Peyer's patch (tissue), 4 donors: ENCODE measurements at regions not wholly inside any gene's neighbourhood (a gene's known extent, or its start where the extent isn't known, plus 50 kb on each side); places are given as distances from the start of the nearest gene placed in this dataset.

Experiments
- DNase-seq, 3 donors: peaks; one replicate each; pipeline ENCODE4 v3.0.0-alpha.2; 2017 to 2019
- H3K27ac ChIP-seq, 4 donors: fragments of 200-600 bp; sonication (generic); one replicate each; pipeline ENCODE4 v1.5.1; 2016 to 2019
- H3K27me3 ChIP-seq, 2 donors: fragments of 200-600 bp; sonication (generic); one replicate each; pipeline ENCODE4 v1.5.1; 2019
- H3K36me3 ChIP-seq, 3 donors: fragments of 200-600 bp; sonication (generic); one replicate each; pipeline ENCODE4 v1.5.1; 2016 to 2019
- H3K4me1 ChIP-seq, 4 donors: fragments of 200-600 bp; sonication (generic); one replicate each; pipeline ENCODE4 v1.5.1; 2016 to 2019
- H3K4me3 ChIP-seq, 4 donors: fragments of 200-600 bp; sonication (generic); 1 replicate in 3 of 4; 2 replicates in 1 of 4; pipeline ENCODE4 v1.5.1; 2016 to 2019; ENCODE audit warnings: mild to moderate bottlenecking in 1 of 4
- H3K9me3 ChIP-seq, 4 donors: fragments of 200-600 bp; sonication (generic); one replicate each; pipeline ENCODE4 v1.5.1; 2016 to 2019; ENCODE audit warnings: mild to moderate bottlenecking in 1 of 4
- POLR2A ChIP-seq, 2 donors: fragments of 450-650 bp; IDR thresholded peaks; one replicate each; pipeline ENCODE4 v1.5.1; 2017; ENCODE audit warnings: antibody characterized with exemption in 2 of 2, mild to moderate bottlenecking in 2 of 2, moderate library complexity in 2 of 2
- TF ChIP-seq, protein P1 (sequence below), 6 experiments: fragments of 450-650 bp in 4 of 6; fragments of 200-600 bp in 2 of 6; sonication (generic) in 1 of 6; IDR thresholded peaks; one replicate each; pipeline ENCODE4 v1.5.1; 2017 to 2019; ENCODE audit warnings: antibody characterized with exemption in 6 of 6, mild to moderate bottlenecking in 3 of 6, moderate library complexity in 1 of 6

DNA sequence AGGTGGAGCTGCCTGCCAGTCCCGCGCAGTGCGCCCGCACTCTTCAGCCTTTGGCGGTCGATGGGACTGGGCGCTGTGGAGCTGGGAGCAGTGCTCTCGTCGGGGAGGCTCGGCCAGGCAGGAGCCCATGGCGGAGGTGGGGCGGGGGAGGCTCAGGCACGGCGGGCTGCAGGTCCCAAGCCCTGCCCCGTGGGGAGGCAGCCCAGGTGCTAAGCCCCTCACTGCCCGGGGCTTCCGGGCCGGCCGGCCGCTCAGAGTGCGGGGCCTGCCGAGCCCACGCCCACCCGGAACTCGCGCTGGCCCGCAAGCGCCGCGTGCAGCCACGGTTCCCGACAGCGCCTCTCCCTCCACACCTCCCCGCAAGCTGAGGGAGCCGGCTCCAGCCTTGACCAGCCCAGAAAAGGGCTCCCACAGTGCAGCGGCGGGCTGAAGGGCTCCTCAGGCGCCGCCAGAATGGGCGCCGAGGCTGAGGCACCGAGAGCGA lies 316.4 kb downstream of the RND3 start:
- Histone ChIP-seq H3K27me3 (no peaks in the 10 kb centered on the region), H3K9me3 (no peaks in the 10 kb centered on the region), H3K4me3 (no peak overlapping the region), H3K4me1 (peaks cover 0 to 15% (median 0%) of the 10 kb centered on the region in 4 donors), H3K36me3 (no peaks in the 10 kb centered on the region), H3K27ac (no peak overlapping the region)
- DNase-seq = no peak
- TF ChIP-seq, protein P1, sequence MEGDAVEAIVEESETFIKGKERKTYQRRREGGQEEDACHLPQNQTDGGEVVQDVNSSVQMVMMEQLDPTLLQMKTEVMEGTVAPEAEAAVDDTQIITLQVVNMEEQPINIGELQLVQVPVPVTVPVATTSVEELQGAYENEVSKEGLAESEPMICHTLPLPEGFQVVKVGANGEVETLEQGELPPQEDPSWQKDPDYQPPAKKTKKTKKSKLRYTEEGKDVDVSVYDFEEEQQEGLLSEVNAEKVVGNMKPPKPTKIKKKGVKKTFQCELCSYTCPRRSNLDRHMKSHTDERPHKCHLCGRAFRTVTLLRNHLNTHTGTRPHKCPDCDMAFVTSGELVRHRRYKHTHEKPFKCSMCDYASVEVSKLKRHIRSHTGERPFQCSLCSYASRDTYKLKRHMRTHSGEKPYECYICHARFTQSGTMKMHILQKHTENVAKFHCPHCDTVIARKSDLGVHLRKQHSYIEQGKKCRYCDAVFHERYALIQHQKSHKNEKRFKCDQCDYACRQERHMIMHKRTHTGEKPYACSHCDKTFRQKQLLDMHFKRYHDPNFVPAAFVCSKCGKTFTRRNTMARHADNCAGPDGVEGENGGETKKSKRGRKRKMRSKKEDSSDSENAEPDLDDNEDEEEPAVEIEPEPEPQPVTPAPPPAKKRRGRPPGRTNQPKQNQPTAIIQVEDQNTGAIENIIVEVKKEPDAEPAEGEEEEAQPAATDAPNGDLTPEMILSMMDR (IDR thresholded peaks at IDR 0.05) = no peak
- TF ChIP-seq POLR2A (IDR thresholded peaks at IDR 0.05) = no peak

DNA sequence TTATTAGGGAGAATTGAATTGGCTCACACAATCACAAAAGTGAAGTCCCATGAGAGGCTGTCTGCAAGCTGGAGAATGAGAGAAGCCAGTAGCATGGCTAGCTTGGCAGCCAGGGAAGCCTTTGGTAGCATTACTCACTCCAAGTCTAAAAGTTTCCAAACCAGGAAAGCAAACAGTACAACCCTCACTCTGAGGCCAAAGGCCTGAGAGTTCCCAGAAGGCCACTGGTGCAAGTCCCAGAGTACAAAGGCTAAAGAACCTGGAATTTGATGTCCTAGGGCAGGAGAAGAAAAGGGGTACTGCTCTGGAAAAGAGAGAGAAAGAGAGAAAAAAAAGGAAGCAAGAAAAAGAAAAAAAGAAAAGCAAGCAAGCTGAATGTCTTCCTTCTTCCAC lies 318.2 kb downstream of the RND3 start:
- Histone ChIP-seq H3K27ac (no peak overlapping the region), H3K9me3 (no peaks in the 10 kb centered on the region), H3K27me3 (no peaks in the 10 kb centered on the region), H3K4me3 (no peak overlapping the region), H3K4me1 (peaks cover 0 to 11% (median 0%) of the 10 kb centered on the region in 4 donors), H3K36me3 (no peaks in the 10 kb centered on the region)
- DNase-seq = no peak
- TF ChIP-seq, protein P1 (IDR thresholded peaks at IDR 0.05) = no peak
- TF ChIP-seq POLR2A (IDR thresholded peaks at IDR 0.05) = no peak

DNA sequence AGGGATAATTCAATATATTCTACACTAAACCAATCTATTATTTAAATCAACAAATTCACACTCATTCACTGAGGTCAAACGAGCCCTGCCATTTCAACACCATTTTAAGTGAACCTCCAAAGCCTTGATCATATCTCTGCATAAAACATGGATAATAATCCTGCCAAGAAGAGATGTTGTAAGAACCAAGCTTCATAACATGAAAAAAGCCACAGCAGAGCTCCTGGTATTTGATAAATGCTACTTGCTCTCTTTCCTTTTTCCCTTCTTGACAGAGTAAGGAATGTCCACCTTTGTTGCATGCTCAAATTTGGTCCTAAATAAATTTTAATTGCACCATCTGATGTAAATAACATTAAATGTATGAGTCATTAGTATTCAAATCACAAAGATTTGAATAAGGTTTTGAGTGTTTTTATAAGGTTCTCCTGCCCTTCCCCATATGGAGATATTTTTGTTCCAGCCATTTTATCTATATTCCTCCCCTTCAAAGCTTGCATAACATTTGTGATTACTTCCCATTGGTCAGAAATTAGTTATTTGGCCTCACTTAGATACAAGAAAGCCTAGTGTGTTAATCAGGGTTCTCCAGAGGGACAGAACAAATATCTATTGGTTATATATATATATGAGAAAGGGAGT lies 318.8 kb downstream of the RND3 start:
- no peak for DNase-seq
- TF ChIP-seq, protein P1 (IDR thresholded peaks at IDR 0.05) = no peak
- TF ChIP-seq POLR2A (IDR thresholded peaks at IDR 0.05) = no peak
- peaks cover 0 to 11% (median 0%) of the 10 kb centered on the region in 4 donors for H3K4me1 ChIP-seq
- no peak overlapping the region for H3K27ac ChIP-seq
- no peak overlapping the region for H3K4me3 ChIP-seq
- H3K27me3 ChIP-seq = no peaks in the 10 kb centered on the region
- no peaks in the 10 kb centered on the region for H3K9me3 ChIP-seq
- no peaks in the 10 kb centered on the region for H3K36me3 ChIP-seq

- no peaks in the 10 kb centered on the region for H3K9me3 ChIP-seq
- H3K4me1 ChIP-seq = peaks cover 0 to 11% (median 0%) of the 10 kb centered on the region in 4 donors
- no peak for DNase-seq
- no peak for TF ChIP-seq POLR2A (IDR thresholded peaks at IDR 0.05)
- TF ChIP-seq, protein P1 (IDR thresholded peaks at IDR 0.05) = no peak
- H3K27ac ChIP-seq = no peak overlapping the region
- H3K4me3 ChIP-seq = no peak overlapping the region
- H3K27me3 ChIP-seq = no peaks in the 10 kb centered on the region
- H3K36me3 ChIP-seq = no peaks in the 10 kb centered on the region
These were observed 319.8 kb downstream of the RND3 start for GRCh38 chr2:150167711-150168110.

GRCh38 chr2:150166313-150167051 lies 321.0 kb downstream of the RND3 start:
- Histone ChIP-seq H3K4me3 (no peak overlapping the region), H3K4me1 (peaks cover 0 to 11% (median 0%) of the 10 kb centered on the region in 4 donors), H3K27me3 (no peaks in the 10 kb centered on the region), H3K36me3 (no peaks in the 10 kb centered on the region), H3K27ac (no peak overlapping the region), H3K9me3 (no peaks in the 10 kb centered on the region)
- no peak for DNase-seq
- TF ChIP-seq, protein P1 (IDR thresholded peaks at IDR 0.05) = no peak
- TF ChIP-seq POLR2A (IDR thresholded peaks at IDR 0.05) = no peak
